ENCODE measurements at regions not wholly inside any gene's neighbourhood (a gene's known extent, or its start where the extent isn't known, plus 50 kb on each side); places are given as distances from the start of the nearest gene placed in this dataset.

- H3K4me2 ChIP-seq (ENCODE audit: control insufficient read depth, insufficient read depth): no peak overlapping the region
- H3K27ac ChIP-seq (ENCODE audit: control insufficient read depth, insufficient read depth): no peak overlapping the region
- no peak for TF ChIP-seq RCOR1 (conservative IDR thresholded peaks at IDR 0.05; ENCODE audit: low read depth, low read length)
- TF ChIP-seq TCF3 (IDR thresholded peaks at IDR 0.05; ENCODE audit: borderline replicate concordance, insufficient read depth, low read depth, low read length): no peak
- no peak for TF ChIP-seq FOXK2 (IDR thresholded peaks at IDR 0.05)
- no peak for TF ChIP-seq PML (IDR thresholded peaks at IDR 0.05; ENCODE audit: low read length)
- TF ChIP-seq JUNB (IDR thresholded peaks at IDR 0.05): no peak
- no peak for TF ChIP-seq CEBPZ (IDR thresholded peaks at IDR 0.05; ENCODE audit: low read depth, low read length)
- TF ChIP-seq RUNX3 (IDR thresholded peaks at IDR 0.05; ENCODE audit: low read length): no peak
- TF ChIP-seq MLLT1 (IDR thresholded peaks at IDR 0.05): no peak
- TF ChIP-seq POU2F2 (IDR thresholded peaks at IDR 0.05; ENCODE audit: borderline replicate concordance, low read depth, low read length): no peak
- no peak overlapping the region for H2AFZ ChIP-seq (ENCODE audit: control insufficient read depth, low read depth, low read length)
- no peaks in the 10 kb centered on the region for H4K20me1 ChIP-seq (ENCODE audit: control insufficient read depth, insufficient read depth)
- H3K27me3 ChIP-seq (replicated peaks in 1 of 2; ENCODE audit: control insufficient read depth in 2 of 2, insufficient read depth in 2 of 2, low read length in 1 of 2): no peaks in the 10 kb centered on the region; a peak in 1 of 4 replicates
- H3K36me3 ChIP-seq (ENCODE audit: control insufficient read depth in 2 of 2, insufficient read depth in 2 of 2, low read length in 1 of 2): no peaks in the 10 kb centered on the region
- no peak overlapping the region for H3K9ac ChIP-seq (ENCODE audit: control insufficient read depth, insufficient read depth, low read length)
- no peaks in the 10 kb centered on the region for H3K9me3 ChIP-seq (replicated peaks; ENCODE audit: control insufficient read depth, insufficient read depth, low read length)
- H3K4me1 ChIP-seq (ENCODE audit: control insufficient read depth, insufficient read depth, low read length): no peaks in the 10 kb centered on the region
- ChIA-PET SMC1A (ENCODE audit: uncharacterized antibody, unreplicated experiment) (no interaction called here), CTCF (interaction anchor here (0.9 kb wide), 1 partner anchor 254 kb away, joined by 3 read pairs; no protein-coding TSS in a partner anchor), RAD21 (ENCODE audit: unreplicated experiment) (interaction anchor here (1.1 kb wide), 1 partner anchor 238 kb away, joined by 3 read pairs; no protein-coding TSS in a partner anchor), POLR2A (no interaction called here)
- no peak for ATAC-seq
- H3K4me3 ChIP-seq: no peak overlapping the region
- no peak for FAIRE-seq
- in situ Hi-C loops (cut with MboI): no loop called here
- intact Hi-C loops (cut with micrococcal nuclease; ENCODE audit: unreplicated experiment): no loop called here
- no TSS peak for BruUV-seq (replicated peaks)
- H3K79me2 ChIP-seq (ENCODE audit: control insufficient read depth, insufficient read depth, low read length): no peaks in the 10 kb centered on the region
- WGBS (ENCODE audit: insufficient coverage, insufficient replicate concordance, low lambda C conversion rate, missing lambda C conversion rate): 4% methylated on average over 3 of the region's 3 CpGs
- no peak for DNase-seq (ENCODE audit: low read depth, low spot score)
Observed at GRCh38 chr4:10299601-10300000, 157.6 kb downstream of the ZNF518B start.
